ENCODE measurements at regions not wholly inside any gene's neighbourhood (a gene's known extent, or its start where the extent isn't known, plus 50 kb on each side); places are given as distances from the start of the nearest gene placed in this dataset.

GRCh38 chr11:116171271-116172140 lies 601.3 kb downstream of the BUD13 start:
- DNase-seq, result no peak

- no peak for DNase-seq
Observed at GRCh38 chr11:116170526-116171120, 602.2 kb downstream of the BUD13 start.

- DNase-seq, result no peak
Observed at GRCh38 chr11:116169776-116170175, 603.0 kb downstream of the BUD13 start.

- DNase-seq, result no peak
Observed at GRCh38 chr11:116168459-116168787, 604.4 kb downstream of the BUD13 start.

GRCh38 chr11:116167706-116168458 lies 604.9 kb downstream of the BUD13 start:
- no peak for DNase-seq

- DNase-seq, result no peak
Observed at GRCh38 chr11:116166573-116167465, 606.0 kb downstream of the BUD13 start.

GRCh38 chr11:116164843-116165242 lies 607.9 kb downstream of the BUD13 start:
- no peak for DNase-seq

- DNase-seq, result no peak
Observed at GRCh38 chr11:116162886-116163230, 609.9 kb downstream of the BUD13 start.

- DNase-seq, result no peak
Observed at GRCh38 chr11:116162086-116162885, 610.5 kb downstream of the BUD13 start.

GRCh38 chr11:116148645-116149044 lies 624.1 kb downstream of the BUD13 start:
- DNase-seq, result no peak

GRCh38 chr11:116148056-116148455 lies 624.7 kb downstream of the BUD13 start:
- DNase-seq, result no peak

GRCh38 chr11:116145187-116145865 lies 627.5 kb downstream of the BUD13 start:
- no peak for DNase-seq

- DNase-seq, result no peak
Observed at GRCh38 chr11:116144387-116144958, 628.3 kb downstream of the BUD13 start.

GRCh38 chr11:116138280-116138679 lies 634.1 kb upstream of the CADM1 start:
- no peak for DNase-seq

- DNase-seq, result no peak
Observed at GRCh38 chr11:116137753-116138152, 633.5 kb upstream of the CADM1 start.

GRCh38 chr11:116136987-116137674 lies 632.9 kb upstream of the CADM1 start:
- DNase-seq, result no peak

- no peak for DNase-seq
Observed at GRCh38 chr11:116135891-116136290, 631.7 kb upstream of the CADM1 start.

GRCh38 chr11:116134450-116134849 lies 630.2 kb upstream of the CADM1 start:
- DNase-seq, result no peak

GRCh38 chr11:116132273-116132978 lies 628.2 kb upstream of the CADM1 start:
- DNase-seq, result no peak

- no peak for DNase-seq
Observed at GRCh38 chr11:116130122-116130521, 625.9 kb upstream of the CADM1 start.
